ENCODE measurements at regions not wholly inside any gene's neighbourhood (a gene's known extent, or its start where the extent isn't known, plus 50 kb on each side); places are given as distances from the start of the nearest gene placed in this dataset.
"Not testable (repeated sequence)": the region's sequence is repeated elsewhere in the genome, so short reads cannot be mapped to it uniquely, and the experiment has no call there.

DNA sequence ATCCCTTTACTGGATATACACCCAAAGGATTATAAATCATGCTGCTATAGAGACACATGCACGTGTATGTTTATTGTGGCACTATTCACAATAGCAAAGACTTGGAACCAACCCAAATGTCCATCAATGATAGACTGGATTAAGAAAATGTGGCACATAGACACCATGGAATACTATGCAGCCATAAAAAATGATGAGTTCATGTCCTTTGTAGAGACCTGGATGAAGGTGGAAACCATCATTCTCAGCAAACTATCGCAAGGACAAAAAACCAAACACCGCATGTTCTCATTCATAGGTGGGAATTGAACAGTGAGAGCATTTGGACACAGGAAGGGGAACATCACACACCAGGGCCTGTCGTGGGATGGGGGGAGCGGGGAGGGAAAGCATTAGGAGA, 52.4 kb upstream of the FAM135A start:
- not testable (repeated sequence) for H3K4me1 ChIP-seq; H3K4me3 ChIP-seq; H3K27me3 ChIP-seq (ENCODE audit: low read depth); H3K36me3 ChIP-seq; DNase-seq; H3K27ac ChIP-seq (replicated peaks); H3K9me3 ChIP-seq (replicated peaks)
- intact Hi-C loops (cut with micrococcal nuclease), result loop anchor here (10.0 kb wide), 2 partner anchors 46 to 136 kb away; no protein-coding TSS in a partner anchor

- Histone ChIP-seq H3K9me3 (replicated peaks) (no peaks in the 10 kb centered on the region), H3K4me1 (no peaks in the 10 kb centered on the region), H3K27me3 (ENCODE audit: low read depth) (no peaks in the 10 kb centered on the region), H3K27ac (replicated peaks) (no peak overlapping the region), H3K36me3 (no peaks in the 10 kb centered on the region), H3K4me3 (no peak overlapping the region)
- no peak for TF ChIP-seq CTCF (IDR thresholded peaks at IDR 0.05; ENCODE audit: borderline replicate concordance)
- intact Hi-C loops (cut with micrococcal nuclease), result no loop called here
- DNase-seq, result no peak
These were observed 50.6 kb upstream of the COL9A1 start for GRCh38 chr6:70353448-70353847.

Data from left ventricle myocardium inferior (tissue), 1 donor.